Pancreas (tissue), 10 donors: ENCODE measurements at regions not wholly inside any gene's neighbourhood (a gene's known extent, or its start where the extent isn't known, plus 50 kb on each side); places are given as distances from the start of the nearest gene placed in this dataset.

Experiments used
- ATAC-seq, 4 donors: fragments of 200-7000 bp; cut with Tn5 transposase; one replicate each; pipeline versions ENCODE4 v1.8.0 to v1.9.1; 2020; ENCODE audit warnings: mild to moderate bottlenecking in 4 of 4, moderate library complexity in 4 of 4
- DNase-seq, 6 donors: peaks; one replicate each; pipeline ENCODE4 v3.0.0-alpha.2; 2020
- FAIRE-seq: peaks from 2 replicates; lab custom pipeline; 2012; peaks lifted over from hg19 to GRCh38; lab: Jason Lieb, UNC
- H3K27ac ChIP-seq, 4 donors: fragments of 200-600 bp; sonication (generic); 1 replicate in 3 of 4; 2 replicates in 1 of 4; pipeline versions ENCODE4 v1.5.0 to v1.8.0; 2020
- H3K27me3 ChIP-seq, 4 donors: fragments of 200-600 bp; one replicate each; pipeline ENCODE4 v1.8.0; 2021
- H3K36me3 ChIP-seq, 3 donors: fragments of 200-600 bp; sonication (generic) in 1 of 3; one replicate each; pipeline versions ENCODE4 v1.5.0 to v1.8.0; 2020 to 2021
- H3K4me1 ChIP-seq, 3 donors: fragments of 200-600 bp; one replicate each; pipeline ENCODE4 v1.8.0; 2021
- H3K4me3 ChIP-seq, 4 donors: fragments of 200-600 bp; sonication (generic) in 2 of 4; one replicate each; pipeline versions ENCODE4 v1.5.0 to v1.8.0; 2020 to 2021
- H3K9me3 ChIP-seq, 4 donors: fragments of 200-600 bp; one replicate each; pipeline ENCODE4 v1.8.0; 2021
- WGBS, 2 donors: extraction: QIAGEN DNeasy Blood & Tissue Kit; methylation state at CpG; one replicate each; pipeline ENCODE4 v1.1.7; 2013; 5-methylcytosine and 5-hydroxymethylcytosine counted together
- intact Hi-C, 3 donors: fragments of 100-400 bp; cut with DNase I; formaldehyde crosslinking; loops; one replicate each; pipeline versions ENCODE4 v1.11.1 to v1.14.2; 2022
- TF ChIP-seq, protein P1 (sequence below), 4 donors: fragments of 200-600 bp; sonication (generic) in 3 of 4; IDR thresholded peaks; one replicate each; pipeline versions ENCODE4 v1.5.0 to v1.8.0; 2021; ENCODE audit warnings: antibody characterized with exemption in 4 of 4
- donor health status: healthy with polysubstance abuse.
- donor health status: DM: no; HTN: no; CAD: no; lungs with moderate emphysema.
- donor health status: DM: no; HTN: no; CAD: no.
- donor health status: control.
- donor health status: control.
- donor health status: Bipolar disorder and iron deficiency.
- donor health status: DM: yes; HTN: yes; CAD: no.
- donor health status: DM: no; HTN: no; CAD: no.
- donor health status: DM: no; HTN: no; CAD: no.
- donor health status: DM: yes; HTN: yes; CAD: no.

DNA sequence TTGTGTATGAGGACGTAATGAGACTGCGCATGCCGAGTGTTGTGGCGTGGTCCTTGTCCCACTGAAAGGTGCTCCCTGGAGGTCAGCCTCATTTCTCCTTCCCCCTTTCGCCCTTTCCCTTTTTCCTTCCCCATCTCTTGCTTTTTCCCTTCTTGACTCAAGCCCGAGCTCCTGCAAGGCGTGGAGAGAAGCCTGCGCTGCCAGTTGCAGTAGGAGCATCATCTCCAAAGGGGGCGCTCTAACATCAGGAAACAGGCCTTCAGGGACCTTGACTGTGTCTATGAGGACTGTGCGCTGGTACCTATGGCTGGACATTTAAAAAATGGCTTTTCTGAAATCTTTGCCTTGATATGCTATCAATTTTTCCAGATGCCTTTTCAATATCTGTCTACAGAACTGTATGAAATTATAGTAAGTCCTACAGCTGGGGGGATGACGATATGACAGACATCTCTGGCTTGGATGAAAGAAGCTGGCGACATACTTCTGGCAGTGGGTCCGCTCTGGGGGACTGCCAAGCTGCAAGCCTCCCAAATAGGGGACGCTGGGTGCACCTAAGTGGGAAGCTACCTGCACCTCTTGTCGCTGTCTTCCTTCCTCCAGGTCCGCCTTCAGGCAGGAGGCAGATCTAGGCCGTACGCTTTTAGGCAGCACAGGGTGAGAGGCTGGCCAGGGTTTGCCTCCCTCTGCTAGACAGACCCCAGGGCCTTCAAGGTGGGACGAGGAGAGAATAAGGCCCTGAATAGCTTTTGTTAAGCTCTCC lies 96.5 kb downstream of the NXPE2 start:
- intact Hi-C loops = no loop called here
- TF ChIP-seq, protein P1, sequence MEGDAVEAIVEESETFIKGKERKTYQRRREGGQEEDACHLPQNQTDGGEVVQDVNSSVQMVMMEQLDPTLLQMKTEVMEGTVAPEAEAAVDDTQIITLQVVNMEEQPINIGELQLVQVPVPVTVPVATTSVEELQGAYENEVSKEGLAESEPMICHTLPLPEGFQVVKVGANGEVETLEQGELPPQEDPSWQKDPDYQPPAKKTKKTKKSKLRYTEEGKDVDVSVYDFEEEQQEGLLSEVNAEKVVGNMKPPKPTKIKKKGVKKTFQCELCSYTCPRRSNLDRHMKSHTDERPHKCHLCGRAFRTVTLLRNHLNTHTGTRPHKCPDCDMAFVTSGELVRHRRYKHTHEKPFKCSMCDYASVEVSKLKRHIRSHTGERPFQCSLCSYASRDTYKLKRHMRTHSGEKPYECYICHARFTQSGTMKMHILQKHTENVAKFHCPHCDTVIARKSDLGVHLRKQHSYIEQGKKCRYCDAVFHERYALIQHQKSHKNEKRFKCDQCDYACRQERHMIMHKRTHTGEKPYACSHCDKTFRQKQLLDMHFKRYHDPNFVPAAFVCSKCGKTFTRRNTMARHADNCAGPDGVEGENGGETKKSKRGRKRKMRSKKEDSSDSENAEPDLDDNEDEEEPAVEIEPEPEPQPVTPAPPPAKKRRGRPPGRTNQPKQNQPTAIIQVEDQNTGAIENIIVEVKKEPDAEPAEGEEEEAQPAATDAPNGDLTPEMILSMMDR (IDR thresholded peaks at IDR 0.05) = peak in 2 of 4 donors; percentile 26 to 42
- no peaks in the 10 kb centered on the region for H3K4me1 ChIP-seq
- no peaks in the 10 kb centered on the region for H3K27me3 ChIP-seq
- FAIRE-seq (no peak), ATAC-seq (peak in 3 of 4 donors; percentile 54 to 75 (median 68)), DNase-seq (peak in 1 of 6 donors; percentile 19)
- 48 to 55% methylated on average over 19 of the region's 19 CpGs for WGBS, 2 donors
- no peak overlapping the region for H3K4me3 ChIP-seq
- no peaks in the 10 kb centered on the region for H3K36me3 ChIP-seq
- H3K9me3 ChIP-seq = no peaks in the 10 kb centered on the region
- no peak overlapping the region for H3K27ac ChIP-seq

- no peak for DNase-seq
- FAIRE-seq = no peak
- H3K9me3 ChIP-seq = no peaks in the 10 kb centered on the region
Measured at GRCh38 chr11:114775875-114776621, 97.7 kb downstream of the NXPE2 start.

GRCh38 chr11:114776956-114777355 lies 98.6 kb downstream of the NXPE2 start:
- FAIRE-seq (no peak), ATAC-seq (no peak), DNase-seq (no peak)
- 58% methylated on average over 3 of the region's 3 CpGs for WGBS, 2 donors
- TF ChIP-seq, protein P1 (IDR thresholded peaks at IDR 0.05) = no peak
- H3K27me3 ChIP-seq = no peaks in the 10 kb centered on the region
- no peak overlapping the region for H3K27ac ChIP-seq
- no peak overlapping the region for H3K4me3 ChIP-seq
- no peaks in the 10 kb centered on the region for H3K36me3 ChIP-seq
- no peaks in the 10 kb centered on the region for H3K9me3 ChIP-seq
- no peaks in the 10 kb centered on the region for H3K4me1 ChIP-seq
- intact Hi-C loops = no loop called here

More at GRCh38 chr11:114775875-114776621, 97.7 kb downstream of the NXPE2 start:
- H3K4me1 ChIP-seq = no peaks in the 10 kb centered on the region
- no peaks in the 10 kb centered on the region for H3K27me3 ChIP-seq
- no peak for ATAC-seq
- no peak overlapping the region for H3K4me3 ChIP-seq
- no peak overlapping the region for H3K27ac ChIP-seq
- intact Hi-C loops = no loop called here
- 33 to 42% methylated on average over 19 of the region's 19 CpGs for WGBS, 2 donors
- H3K36me3 ChIP-seq = no peaks in the 10 kb centered on the region
- TF ChIP-seq, protein P1 (IDR thresholded peaks at IDR 0.05) = no peak

GRCh38 chr11:114779189-114779588 lies 100.9 kb downstream of the NXPE2 start:
- 87 to 97% methylated on average over 10 of the region's 10 CpGs for WGBS, 2 donors
- H3K27ac ChIP-seq = no peak overlapping the region
- no peak for FAIRE-seq
- intact Hi-C loops = no loop called here
- H3K4me1 ChIP-seq = no peaks in the 10 kb centered on the region
- no peaks in the 10 kb centered on the region for H3K27me3 ChIP-seq
- no peak for ATAC-seq
- no peaks in the 10 kb centered on the region for H3K36me3 ChIP-seq
- H3K4me3 ChIP-seq = no peak overlapping the region
- DNase-seq = no peak
- TF ChIP-seq, protein P1 (IDR thresholded peaks at IDR 0.05) = no peak
- no peaks in the 10 kb centered on the region for H3K9me3 ChIP-seq
